Nephron (organoid): ENCODE measurements at regions not wholly inside any gene's neighbourhood (a gene's known extent, or its start where the extent isn't known, plus 50 kb on each side); places are given as distances from the start of the nearest gene placed in this dataset.

Experiments used
- H3K27ac Mint-ChIP-seq, 3 experiments: 2 replicates each; pipeline ENCODE4 v1.8.0; 2020; ENCODE audit warnings: mixed read lengths in 3 of 3, mild to moderate bottlenecking in 2 of 3, moderate library complexity in 1 of 3
- H3K27me3 Mint-ChIP-seq: 2 replicates; pipeline ENCODE4 v1.8.0; 2021; ENCODE audit warnings: low read depth, mild to moderate bottlenecking, moderate library complexity, mixed read lengths
- H3K36me3 Mint-ChIP-seq: 2 replicates; pipeline ENCODE4 v1.8.0; 2020; ENCODE audit warnings: low read depth, mixed read lengths
- H3K4me1 Mint-ChIP-seq: 2 replicates; pipeline ENCODE4 v1.8.0; 2020; ENCODE audit warnings: mixed read lengths
- H3K4me3 Mint-ChIP-seq, 3 experiments: 2 replicates each; pipeline ENCODE4 v1.8.0; 2020; ENCODE audit warnings: mild to moderate bottlenecking in 3 of 3, mixed read lengths in 3 of 3, moderate library complexity in 2 of 3
- H3K9me3 Mint-ChIP-seq: 2 replicates; pipeline ENCODE4 v1.8.0; 2020; ENCODE audit warnings: mixed read lengths
- TF ChIP-seq, protein P1 (sequence below), 3 experiments: fragments of 200-600 bp; sonication (generic); IDR thresholded peaks; one replicate each; pipeline ENCODE4 v1.5.0; 2021; ENCODE audit warnings: antibody characterized with exemption in 3 of 3; ENCODE audit not compliant: unreplicated experiment in 3 of 3

DNA sequence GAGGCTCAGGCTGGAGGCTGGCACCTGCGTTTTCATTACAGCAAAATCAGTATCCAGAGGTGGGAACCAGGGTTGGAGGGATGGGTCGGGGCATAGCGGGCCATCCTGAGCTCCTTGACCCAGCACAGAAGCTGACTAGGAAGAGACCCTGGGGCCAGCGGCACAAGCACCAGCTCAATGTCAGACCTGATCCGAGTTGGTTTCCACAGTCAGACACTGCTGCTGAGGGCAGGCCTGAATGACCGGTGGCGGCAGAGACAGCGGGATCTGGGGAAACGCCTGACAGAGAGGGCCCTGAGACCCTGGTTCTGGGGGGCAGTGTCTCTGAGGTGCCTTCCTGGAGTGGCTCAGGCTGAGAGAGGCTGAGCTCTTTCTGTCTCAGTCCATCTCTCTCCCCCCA is 162.0 kb upstream of the C1orf174 start:
- Mint-ChIP-seq H3K9me3 (no peaks in the 10 kb centered on the region), H3K4me3 (no peak overlapping the region), H3K4me1 (no peaks in the 10 kb centered on the region), H3K27me3 (peaks cover 6% of the 10 kb centered on the region), H3K36me3 (no peaks in the 10 kb centered on the region), H3K27ac (no peak overlapping the region)
- TF ChIP-seq, protein P1, sequence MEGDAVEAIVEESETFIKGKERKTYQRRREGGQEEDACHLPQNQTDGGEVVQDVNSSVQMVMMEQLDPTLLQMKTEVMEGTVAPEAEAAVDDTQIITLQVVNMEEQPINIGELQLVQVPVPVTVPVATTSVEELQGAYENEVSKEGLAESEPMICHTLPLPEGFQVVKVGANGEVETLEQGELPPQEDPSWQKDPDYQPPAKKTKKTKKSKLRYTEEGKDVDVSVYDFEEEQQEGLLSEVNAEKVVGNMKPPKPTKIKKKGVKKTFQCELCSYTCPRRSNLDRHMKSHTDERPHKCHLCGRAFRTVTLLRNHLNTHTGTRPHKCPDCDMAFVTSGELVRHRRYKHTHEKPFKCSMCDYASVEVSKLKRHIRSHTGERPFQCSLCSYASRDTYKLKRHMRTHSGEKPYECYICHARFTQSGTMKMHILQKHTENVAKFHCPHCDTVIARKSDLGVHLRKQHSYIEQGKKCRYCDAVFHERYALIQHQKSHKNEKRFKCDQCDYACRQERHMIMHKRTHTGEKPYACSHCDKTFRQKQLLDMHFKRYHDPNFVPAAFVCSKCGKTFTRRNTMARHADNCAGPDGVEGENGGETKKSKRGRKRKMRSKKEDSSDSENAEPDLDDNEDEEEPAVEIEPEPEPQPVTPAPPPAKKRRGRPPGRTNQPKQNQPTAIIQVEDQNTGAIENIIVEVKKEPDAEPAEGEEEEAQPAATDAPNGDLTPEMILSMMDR (IDR thresholded peaks at IDR 0.05; ENCODE audit: unreplicated experiment in 3 of 3), result no peak

DNA sequence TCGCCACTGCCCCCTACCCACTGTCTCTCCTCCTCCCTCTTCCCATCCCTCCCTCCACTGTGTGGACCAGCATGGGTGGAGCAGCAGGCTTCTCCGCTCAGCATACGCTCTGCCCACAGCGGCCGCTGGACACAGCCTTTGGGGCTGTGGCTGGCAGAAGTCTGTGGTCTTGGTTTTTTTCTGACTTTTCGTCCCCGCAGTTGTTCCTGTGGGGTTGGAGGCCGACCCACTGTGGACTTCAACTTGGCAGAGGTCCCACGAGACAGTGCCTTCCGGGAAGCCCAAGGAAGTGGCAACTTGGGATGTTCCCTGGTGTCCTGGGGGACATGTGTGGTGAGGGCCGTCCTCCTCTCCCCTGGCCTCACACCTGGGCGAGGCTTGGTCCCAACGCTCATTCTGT is 162.5 kb upstream of the C1orf174 start:
- TF ChIP-seq, protein P1 (IDR thresholded peaks at IDR 0.05; ENCODE audit: unreplicated experiment in 3 of 3), result no peak
- H3K27me3 Mint-ChIP-seq, result peaks cover 6% of the 10 kb centered on the region
- no peak overlapping the region for H3K4me3 Mint-ChIP-seq
- H3K27ac Mint-ChIP-seq, result no peak overlapping the region
- no peaks in the 10 kb centered on the region for H3K9me3 Mint-ChIP-seq
- H3K4me1 Mint-ChIP-seq, result no peaks in the 10 kb centered on the region
- H3K36me3 Mint-ChIP-seq, result no peaks in the 10 kb centered on the region

- no peak overlapping the region for H3K4me3 Mint-ChIP-seq
Observed at GRCh38 chr1:4062992-4063391, 162.9 kb upstream of the C1orf174 start.

DNA sequence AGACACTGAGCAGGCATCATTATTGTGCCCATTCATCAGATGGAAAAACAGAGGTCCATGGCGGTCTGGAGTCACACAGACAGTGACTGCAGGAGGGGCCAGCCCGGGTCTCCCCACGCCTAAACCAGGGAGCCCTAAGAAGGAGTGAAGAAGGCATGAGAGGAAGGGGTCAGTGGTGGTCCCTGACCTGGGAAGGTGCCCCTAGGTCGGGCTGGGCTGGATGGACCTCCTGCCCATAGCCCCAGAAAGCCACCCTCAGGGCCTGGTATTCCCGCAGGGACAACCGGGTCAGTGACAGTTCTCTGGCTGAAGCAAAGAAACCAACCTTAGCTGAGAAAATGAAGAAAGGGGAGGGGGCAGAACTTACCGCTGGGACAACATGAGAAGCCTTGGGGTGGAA is 163.4 kb upstream of the C1orf174 start:
- Mint-ChIP-seq H3K4me3 (no peak overlapping the region), H3K36me3 (no peaks in the 10 kb centered on the region), H3K9me3 (no peaks in the 10 kb centered on the region), H3K4me1 (no peaks in the 10 kb centered on the region), H3K27me3 (peaks cover 6% of the 10 kb centered on the region), H3K27ac (no peak overlapping the region)
- TF ChIP-seq, protein P1 (IDR thresholded peaks at IDR 0.05; ENCODE audit: unreplicated experiment in 3 of 3), result no peak

More at GRCh38 chr1:4062992-4063391, 162.9 kb upstream of the C1orf174 start:
- no peaks in the 10 kb centered on the region for H3K36me3 Mint-ChIP-seq
- H3K27me3 Mint-ChIP-seq, result peaks cover 6% of the 10 kb centered on the region
- H3K9me3 Mint-ChIP-seq, result no peaks in the 10 kb centered on the region
- TF ChIP-seq, protein P1 (IDR thresholded peaks at IDR 0.05; ENCODE audit: unreplicated experiment in 3 of 3), result no peak
- no peak overlapping the region for H3K27ac Mint-ChIP-seq
- H3K4me1 Mint-ChIP-seq, result no peaks in the 10 kb centered on the region

DNA sequence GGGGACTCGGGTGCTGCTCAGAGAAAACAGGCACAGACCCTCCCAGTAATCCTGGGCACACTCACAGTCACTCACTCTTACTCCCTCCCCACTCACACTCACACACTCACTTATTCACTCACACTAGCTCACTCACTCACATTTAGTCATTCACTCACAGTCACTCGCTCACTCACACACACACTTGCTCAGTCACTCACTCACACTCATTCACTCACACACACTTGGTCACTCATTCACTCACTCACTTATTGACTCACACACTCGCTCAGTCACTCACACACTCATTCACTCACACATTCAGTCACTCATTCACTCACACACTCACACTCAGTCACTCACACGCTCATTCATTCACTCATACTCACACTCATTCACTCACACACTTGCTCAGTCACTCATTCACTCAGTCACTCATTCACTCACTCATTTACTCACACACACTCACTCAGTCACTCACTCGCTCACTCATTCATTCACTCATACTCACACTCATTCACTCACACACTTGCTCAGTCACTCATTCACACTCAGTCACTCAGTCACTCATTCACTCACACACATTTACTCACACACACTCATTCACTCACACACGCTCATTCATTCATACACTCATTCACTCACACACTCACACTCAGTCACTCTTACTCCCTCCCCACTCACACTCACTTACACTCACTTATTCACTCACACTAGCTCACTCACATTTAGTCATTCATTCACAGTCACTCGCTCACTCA is 164.2 kb upstream of the C1orf174 start:
- H3K36me3 Mint-ChIP-seq, result no peaks in the 10 kb centered on the region
- TF ChIP-seq, protein P1 (IDR thresholded peaks at IDR 0.05; ENCODE audit: unreplicated experiment in 3 of 3), result no peak
- H3K27me3 Mint-ChIP-seq, result peaks cover 8% of the 10 kb centered on the region
- H3K4me1 Mint-ChIP-seq, result no peaks in the 10 kb centered on the region
- no peaks in the 10 kb centered on the region for H3K9me3 Mint-ChIP-seq
- no peak overlapping the region for H3K27ac Mint-ChIP-seq
- H3K4me3 Mint-ChIP-seq, result no peak overlapping the region
